A549 (cell line): ENCODE measurements at regions not wholly inside any gene's neighbourhood (a gene's known extent, or its start where the extent isn't known, plus 50 kb on each side); places are given as distances from the start of the nearest gene placed in this dataset.

Source experiments
- ATAC-seq, 2 experiments: fragments of 200-7000 bp in 1 of 2; fragments of >200 bp in 1 of 2; cut with Nextera tagmentation in 1 of 2; cut with Tn5 transposase in 1 of 2; 3 replicates each; pipeline versions ENCODE4 v1.8.0 to v1.9.1; 2018 to 2020; ENCODE audit warnings: mild to moderate bottlenecking in 1 of 2, moderate library complexity in 1 of 2
- CTCF ChIA-PET: fragments of 300-600 bp; sonication (Branson Sonifier 250); formaldehyde crosslinking; extraction: SDS; loops from one replicate; lab custom pipeline; 2021; ENCODE audit warnings: antibody characterized with exemption, inconsistent platforms; lab: Yijun Ruan, JAX
- POLR2A ChIA-PET: fragments of 350-600 bp; formaldehyde crosslinking; extraction: SDS; loops from one replicate; lab custom pipeline; 2021; ENCODE audit warnings: antibody characterized with exemption, inconsistent platforms; lab: Yijun Ruan, JAX
- DNase-seq, 2 experiments: peaks; one replicate each; pipeline versions ENCODE4 v3.0.0 to v3.0.0-alpha.2; 2011 to 2016; ENCODE audit warnings: low read depth in 1 of 2, low spot score in 1 of 2
- FAIRE-seq: peaks from 2 replicates; lab custom pipeline; 2011; peaks lifted over from hg19 to GRCh38; lab: Jason Lieb, UNC
- H3K27ac ChIP-seq, 2 experiments: fragments of >200 bp; sonication (Bioruptor Twin); formaldehyde crosslinking; 3 replicates each; pipeline ENCODE4 v1.5.1; 2016 to 2017
- H3K4me1 ChIP-seq: fragments of >200 bp; sonication (Bioruptor Twin); formaldehyde crosslinking; 3 replicates; pipeline ENCODE4 v1.6.1; 2016
- H3K4me2 ChIP-seq: fragments of >200 bp; sonication (Bioruptor Twin); formaldehyde crosslinking; 3 replicates; pipeline ENCODE4 v1.6.1; 2016
- H3K4me3 ChIP-seq: fragments of >200 bp; sonication (Bioruptor Twin); formaldehyde crosslinking; 3 replicates; pipeline ENCODE4 v1.5.1; 2016
- H3K9me3 ChIP-seq: fragments of >200 bp; sonication (Bioruptor Twin); formaldehyde crosslinking; 3 replicates; pipeline ENCODE4 v1.6.1; 2016
- BCL3 ChIP-seq: fragments of >200 bp; sonication (Bioruptor Twin); formaldehyde crosslinking; IDR thresholded peaks from 3 replicates; pipeline ENCODE4 v1.6.1; 2016
- CBX8 ChIP-seq: fragments of 200-600 bp; sonication (generic); IDR thresholded peaks from 2 replicates; pipeline ENCODE4 v1.6.1; 2016
- CHD2 ChIP-seq: fragments of 150-350 bp; IDR thresholded peaks from 2 replicates; pipeline ENCODE4 v1.6.1; 2014; ENCODE audit warnings: low read length; ENCODE audit not compliant: partially characterized antibody
- CHD4 ChIP-seq: fragments of 200-600 bp; sonication (generic); IDR thresholded peaks from 2 replicates; pipeline ENCODE4 v1.6.1; 2016; ENCODE audit warnings: antibody characterized with exemption, mild to moderate bottlenecking, borderline replicate concordance
- E2F6 ChIP-seq: IDR thresholded peaks from 2 replicates; pipeline ENCODE4 v1.6.1; 2012; ENCODE audit warnings: low read depth, borderline replicate concordance
- EHF ChIP-seq: fragments of 250-450 bp; sonication (Bioruptor Pico); IDR thresholded peaks from 2 replicates; pipeline ENCODE4 v1.5.0; 2020; ENCODE audit warnings: mild to moderate bottlenecking
- EHMT2 ChIP-seq: fragments of 200-600 bp; sonication (generic); IDR thresholded peaks from 2 replicates; pipeline ENCODE4 v1.6.1; 2016; ENCODE audit warnings: antibody characterized with exemption, low read depth, mild to moderate bottlenecking, moderate library complexity
- FOSB ChIP-seq: fragments of 250-450 bp; sonication (Bioruptor Pico); IDR thresholded peaks from 2 replicates; pipeline ENCODE4 v1.5.0; 2020; ENCODE audit warnings: mild to moderate bottlenecking, moderate library complexity
- FOSL2 ChIP-seq, 2 experiments: fragments of 450-650 bp in 1 of 2; fragments of >200 bp in 1 of 2; sonication (Bioruptor Twin) in 1 of 2; formaldehyde crosslinking; IDR thresholded peaks; 2 replicates each; pipeline versions ENCODE4 v1.5.0 to v1.6.1; 2016 to 2020; ENCODE audit warnings: mild to moderate bottlenecking in 1 of 2, moderate library complexity in 1 of 2
- FOXS1 ChIP-seq: fragments of 250-450 bp; sonication (Bioruptor Pico); IDR thresholded peaks from 2 replicates; pipeline ENCODE4 v1.5.0; 2020; ENCODE audit warnings: mild to moderate bottlenecking, moderate library complexity
- GATA3 ChIP-seq: IDR thresholded peaks from 2 replicates; pipeline ENCODE4 v1.6.1; 2012; ENCODE audit warnings: borderline replicate concordance
- HDAC2 ChIP-seq: fragments of 200-600 bp; sonication (generic); IDR thresholded peaks from 2 replicates; pipeline ENCODE4 v1.6.1; 2016
- HES2 ChIP-seq: fragments of >200 bp; sonication (Bioruptor Twin); formaldehyde crosslinking; IDR thresholded peaks from 2 replicates; pipeline ENCODE4 v1.6.1; 2016
- HOXA7 ChIP-seq: fragments of 250-450 bp; sonication (Bioruptor Pico); IDR thresholded peaks from 2 replicates; pipeline ENCODE4 v1.5.0; 2020; ENCODE audit warnings: mild to moderate bottlenecking, moderate library complexity
- KDM5A ChIP-seq: fragments of 200-600 bp; sonication (generic); IDR thresholded peaks from 2 replicates; pipeline ENCODE4 v1.6.1; 2016; ENCODE audit warnings: antibody characterized with exemption, mild to moderate bottlenecking
- NFE2L2 ChIP-seq: fragments of 150-350 bp; conservative IDR thresholded peaks from 2 replicates; pipeline ENCODE4 v1.6.1; 2014; ENCODE audit warnings: low read length
- POLR2AphosphoS2 ChIP-seq: conservative IDR thresholded peaks from 2 replicates; pipeline ENCODE4 v1.6.1; 2012; ENCODE audit warnings: low read length, improper control_type of control experiment, inconsistent platforms
- RAD21 ChIP-seq, 2 experiments: fragments of >200 bp in 1 of 2; sonication (Bioruptor Twin) in 1 of 2; formaldehyde crosslinking in 1 of 2; IDR thresholded peaks in 1 of 2; conservative IDR thresholded peaks in 1 of 2; 2 replicates in 1 of 2; 3 replicates in 1 of 2; pipeline ENCODE4 v1.6.1; 2012 to 2018; ENCODE audit warnings: inconsistent platforms in 1 of 2
- RNF2 ChIP-seq: fragments of 200-600 bp; sonication (generic); IDR thresholded peaks from 2 replicates; pipeline ENCODE4 v1.6.1; 2016; ENCODE audit warnings: low read depth, mild to moderate bottlenecking, antibody characterized with exemption, moderate library complexity, borderline replicate concordance
- SMC3 ChIP-seq: fragments of >200 bp; sonication (Bioruptor Twin); formaldehyde crosslinking; IDR thresholded peaks from 3 replicates; pipeline ENCODE4 v1.6.1; 2018; ENCODE audit warnings: inconsistent platforms
- TFCP2L1 ChIP-seq: fragments of 250-450 bp; sonication (Bioruptor Pico); IDR thresholded peaks from 2 replicates; pipeline ENCODE4 v1.5.0; 2021; ENCODE audit warnings: mild to moderate bottlenecking
- USF2 ChIP-seq: fragments of 450-650 bp; IDR thresholded peaks from 2 replicates; pipeline ENCODE4 v1.6.1; 2014; ENCODE audit warnings: antibody characterized with exemption
- ZC3H11A ChIP-seq: fragments of 450-650 bp; IDR thresholded peaks from 2 replicates; pipeline ENCODE4 v1.6.1; 2014; ENCODE audit warnings: antibody characterized with exemption, mild to moderate bottlenecking
- ZSCAN20 ChIP-seq: fragments of 250-450 bp; sonication (Bioruptor Pico); IDR thresholded peaks from 2 replicates; pipeline ENCODE4 v1.8.0; 2022; ENCODE audit warnings: mild to moderate bottlenecking, moderate library complexity
- WGBS: methylation state at CpG from one replicate; pipeline ENCODE4 v1.1.6; 2017; ENCODE audit errors: missing lambda C conversion rate; 5-methylcytosine and 5-hydroxymethylcytosine counted together

GRCh38 chr6:95110767-95111166 lies 466.6 kb upstream of the MANEA start:
- POLR2A ChIA-PET = no interaction called here
- Histone ChIP-seq H3K27ac (no peak overlapping the region), H3K9me3 (no peaks in the 10 kb centered on the region), H3K4me1 (no peaks in the 10 kb centered on the region), H3K4me3 (no peak overlapping the region), H3K4me2 (no peak overlapping the region)
- ATAC-seq = no peak
- CTCF ChIA-PET = no interaction called here
- no peak for DNase-seq
- FAIRE-seq = no peak
- WGBS = 0% methylated on average over 1 of the region's 1 CpG
- TF ChIP-seq NFE2L2 (no peak), HDAC2 (no peak), HOXA7 (no peak), CHD2 (no peak), BCL3 (no peak)

GRCh38 chr6:95117236-95117635 lies 460.1 kb upstream of the MANEA start:
- no peaks in the 10 kb centered on the region for H3K9me3 ChIP-seq
- H3K4me1 ChIP-seq = no peaks in the 10 kb centered on the region
- no peak for ATAC-seq
- no peak overlapping the region for H3K4me2 ChIP-seq
- H3K27ac ChIP-seq = no peak overlapping the region
- no peak for DNase-seq
- TF ChIP-seq RNF2 = no peak
- no peak for TF ChIP-seq HES2
- no peak for TF ChIP-seq POLR2AphosphoS2
- TF ChIP-seq ZSCAN20 (CRISPR knock-in tag) = no peak
- no peak for TF ChIP-seq USF2
- TF ChIP-seq RAD21 (conservative IDR thresholded peaks at IDR 0.05 in 1 of 2, IDR thresholded peaks at IDR 0.05 in 1 of 2) = no peak
- no peak for TF ChIP-seq FOXS1 (CRISPR knock-in tag)
- TF ChIP-seq FOSB (CRISPR knock-in tag) = no peak
- no peak for TF ChIP-seq CHD4
- TF ChIP-seq EHMT2 = no peak
- TF ChIP-seq ZC3H11A = no peak
- no peak for TF ChIP-seq GATA3
- no peak for TF ChIP-seq TFCP2L1 (CRISPR knock-in tag)
- no peak for TF ChIP-seq CBX8
- no peak for TF ChIP-seq KDM5A
- no peak for TF ChIP-seq E2F6
- TF ChIP-seq FOSL2 (IDR thresholded peaks at IDR 0.05) = no peak
- no peak for TF ChIP-seq FOSL2 (CRISPR knock-in tag; IDR thresholded peaks at IDR 0.05)
- no peak for TF ChIP-seq EHF (CRISPR knock-in tag)
- TF ChIP-seq, all 56 proteins: peak for 0
- FAIRE-seq = no peak
- POLR2A ChIA-PET = no interaction called here
- CTCF ChIA-PET = no interaction called here
- no peak overlapping the region for H3K4me3 ChIP-seq

GRCh38 chr6:95119927-95120326 lies 457.4 kb upstream of the MANEA start:
- ChIA-PET POLR2A (no interaction called here), CTCF (no interaction called here)
- WGBS = 32% methylated on average over 3 of the region's 3 CpGs
- Histone ChIP-seq H3K27ac (no peak overlapping the region), H3K4me3 (no peak overlapping the region), H3K4me2 (no peak overlapping the region), H3K4me1 (no peaks in the 10 kb centered on the region), H3K9me3 (no peaks in the 10 kb centered on the region)
- FAIRE-seq (no peak), ATAC-seq (no peak), DNase-seq (no peak)
- TF ChIP-seq EHMT2 (no peak), SMC3 (no peak), CHD4 (no peak), NFE2L2 (no peak), USF2 (no peak)
